CD4-positive, alpha-beta T cell (primary cell): ENCODE measurements at regions not wholly inside any gene's neighbourhood (a gene's known extent, or its start where the extent isn't known, plus 50 kb on each side); places are given as distances from the start of the nearest gene placed in this dataset.
"Not testable (repeated sequence)": the region's sequence is repeated elsewhere in the genome, so short reads cannot be mapped to it uniquely, and the experiment has no call there.

Experiments used
- ATAC-seq: fragments of 200-7000 bp; cut with Tn5 transposase; one replicate; pipeline ENCODE4 v1.10.0; 2022; ENCODE audit warnings: mild to moderate bottlenecking; ENCODE audit not compliant: poor library complexity
- CTCF ChIA-PET: fragments of 350-600 bp; sonication (Branson Sonifier 250); formaldehyde crosslinking; loops from one replicate; lab custom pipeline; 2021; ENCODE audit warnings: antibody characterized with exemption, inconsistent platforms; lab: Charles Lee
- POLR2A ChIA-PET: fragments of 350-600 bp; sonication (Branson Sonifier 250); formaldehyde crosslinking; loops from one replicate; lab custom pipeline; 2021; ENCODE audit warnings: antibody characterized with exemption, inconsistent platforms; lab: Charles Lee
- DNase-seq, 14 experiments: peaks; one replicate each; pipeline ENCODE4 v3.0.0-alpha.2; 2013 to 2020; ENCODE audit warnings: mixed read lengths in 2 of 14
- H3K27ac ChIP-seq, 2 donors: one replicate each; pipeline versions ENCODE4 v1.5.1 to v1.7.0; 2013; ENCODE audit warnings: low read length in 2 of 2, low read depth in 1 of 2, mild to moderate bottlenecking in 1 of 2
- H3K27me3 ChIP-seq, 2 experiments: 1 replicate in 1 of 2; 2 replicates in 1 of 2; pipeline versions ENCODE4 v1.6.1 to v1.7.0; 2013; ENCODE audit warnings: low read length in 2 of 2, control low read depth in 1 of 2, mild to moderate bottlenecking in 1 of 2, moderate library complexity in 1 of 2; ENCODE audit not compliant: insufficient read depth in 2 of 2, control insufficient read depth in 1 of 2
- H3K36me3 ChIP-seq: one replicate; pipeline ENCODE4 v1.6.1; 2013; ENCODE audit warnings: low read length, control low read depth; ENCODE audit not compliant: insufficient read depth
- H3K4me1 ChIP-seq: one replicate; pipeline ENCODE4 v1.6.1; 2013; ENCODE audit warnings: low read length, control low read depth; ENCODE audit not compliant: insufficient read depth
- H3K4me3 ChIP-seq: one replicate; pipeline ENCODE4 v1.5.1; 2013; ENCODE audit warnings: mild to moderate bottlenecking, low read length, moderate library complexity
- H3K9me3 ChIP-seq, 2 experiments: 1 replicate in 1 of 2; 2 replicates in 1 of 2; pipeline versions ENCODE4 v1.6.1 to v1.7.0; 2013; ENCODE audit warnings: low read length in 2 of 2, mild to moderate bottlenecking in 2 of 2, control low read depth in 1 of 2, moderate library complexity in 1 of 2; ENCODE audit not compliant: control insufficient read depth in 1 of 2, insufficient read depth in 1 of 2
- H3K27ac Mint-ChIP-seq: one replicate; pipeline ENCODE4 v1.8.0; 2020; ENCODE audit warnings: mixed read lengths
- H3K27me3 Mint-ChIP-seq: one replicate; pipeline ENCODE4 v1.8.0; 2021; ENCODE audit warnings: mixed read lengths
- H3K36me3 Mint-ChIP-seq: one replicate; pipeline ENCODE4 v1.8.0; 2021; ENCODE audit warnings: low read depth, mixed read lengths
- H3K4me1 Mint-ChIP-seq: one replicate; pipeline ENCODE4 v1.8.0; 2021; ENCODE audit warnings: low read depth, mixed read lengths
- H3K4me3 Mint-ChIP-seq: one replicate; pipeline ENCODE4 v1.8.0; 2020; ENCODE audit warnings: mild to moderate bottlenecking, mixed read lengths
- H3K9me3 Mint-ChIP-seq: one replicate; pipeline ENCODE4 v1.8.0; 2020; ENCODE audit warnings: mixed read lengths
- CTCF ChIP-seq: fragments of 200-600 bp; IDR thresholded peaks from one replicate; pipeline ENCODE4 v1.8.0; 2022; ENCODE audit warnings: antibody characterized with exemption, mild to moderate bottlenecking
- intact Hi-C, 2 experiments: fragments of 100-400 bp; cut with DNase I in 1 of 2; cut with micrococcal nuclease in 1 of 2; formaldehyde crosslinking; loops; one replicate each; pipeline versions ENCODE4 v1.15.1 to v1.9.0; 2023 to 2025; cut with DNase I, micrococcal nuclease

DNA sequence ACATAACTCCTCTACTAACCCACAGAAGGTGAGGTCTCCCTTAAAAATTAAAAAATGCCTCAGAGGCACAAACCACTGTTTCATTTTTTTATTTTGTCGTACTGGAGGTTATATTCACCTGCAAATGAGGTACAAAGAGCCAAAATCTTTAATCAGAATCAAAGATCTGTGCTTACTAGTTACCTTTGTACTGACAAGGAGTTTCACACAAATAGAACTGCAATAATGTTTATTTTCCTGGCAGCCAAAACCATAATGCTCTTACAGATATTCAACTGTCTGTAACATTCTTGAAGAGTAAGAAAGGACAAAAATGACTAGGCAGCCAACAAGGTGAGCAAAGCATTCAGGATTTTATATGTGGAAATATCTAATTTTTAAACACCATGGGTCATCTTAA is 105.1 kb upstream of the NOL4 start:
- Histone ChIP-seq H3K27ac (no peak overlapping the region), H3K4me1 (no peaks in the 10 kb centered on the region), H3K27me3 (no peaks in the 10 kb centered on the region), H3K4me3 (no peak overlapping the region), H3K36me3 (no peaks in the 10 kb centered on the region), H3K9me3 (peaks cover 0 to 15% of the 10 kb centered on the region in 2 experiments)
- TF ChIP-seq CTCF, result no peak
- no peak overlapping the region for H3K27ac Mint-ChIP-seq
- ChIA-PET POLR2A (no interaction called here), CTCF (no interaction called here)
- H3K4me1 Mint-ChIP-seq, result no peaks in the 10 kb centered on the region
- no peak overlapping the region for H3K4me3 Mint-ChIP-seq
- H3K27me3 Mint-ChIP-seq, result no peaks in the 10 kb centered on the region
- DNase-seq (no peak), ATAC-seq (no peak)
- peaks cover 4% of the 10 kb centered on the region for H3K9me3 Mint-ChIP-seq
- intact Hi-C loops, result no loop called here
- H3K36me3 Mint-ChIP-seq, result no peaks in the 10 kb centered on the region

GRCh38 chr18:34330308-34330707 is 105.6 kb upstream of the NOL4 start:
- intact Hi-C loops, result no loop called here
- ATAC-seq, result no peak
- no peak overlapping the region for H3K4me3 ChIP-seq
- no peak overlapping the region for H3K27ac ChIP-seq
- no peak for TF ChIP-seq CTCF
- H3K9me3 ChIP-seq, result peaks cover 0 to 12% of the 10 kb centered on the region in 2 experiments
- POLR2A ChIA-PET, result no interaction called here
- peaks cover 4% of the 10 kb centered on the region for H3K9me3 Mint-ChIP-seq
- H3K4me1 ChIP-seq, result no peaks in the 10 kb centered on the region
- no peaks in the 10 kb centered on the region for H3K27me3 Mint-ChIP-seq
- H3K27ac Mint-ChIP-seq, result no peak overlapping the region
- H3K4me1 Mint-ChIP-seq, result no peaks in the 10 kb centered on the region
- H3K4me3 Mint-ChIP-seq, result no peak overlapping the region
- no peaks in the 10 kb centered on the region for H3K36me3 ChIP-seq
- H3K36me3 Mint-ChIP-seq, result no peaks in the 10 kb centered on the region
- H3K27me3 ChIP-seq, result no peaks in the 10 kb centered on the region
- no peak for DNase-seq
- CTCF ChIA-PET, result no interaction called here

- DNase-seq, H3K9me3 Mint-ChIP-seq, H3K4me3 Mint-ChIP-seq, CTCF ChIA-PET, H3K36me3 ChIP-seq, H3K27me3 Mint-ChIP-seq, H3K27ac ChIP-seq, H3K27ac Mint-ChIP-seq, H3K27me3 ChIP-seq, H3K4me3 ChIP-seq, H3K4me1 ChIP-seq, H3K36me3 Mint-ChIP-seq, POLR2A ChIA-PET, intact Hi-C loops, ATAC-seq, H3K4me1 Mint-ChIP-seq: not testable (repeated sequence)
- H3K9me3 ChIP-seq, result peaks cover 0 to 12% of the 10 kb centered on the region in 2 experiments
Observed at GRCh38 chr18:34330907-34331306, 106.2 kb upstream of the NOL4 start.

- intact Hi-C loops, H3K4me1 ChIP-seq, ATAC-seq, H3K27ac ChIP-seq, H3K27me3 Mint-ChIP-seq, H3K9me3 Mint-ChIP-seq, H3K4me3 ChIP-seq, POLR2A ChIA-PET, DNase-seq, H3K27ac Mint-ChIP-seq, H3K4me1 Mint-ChIP-seq, H3K27me3 ChIP-seq, H3K36me3 ChIP-seq, H3K4me3 Mint-ChIP-seq, CTCF ChIA-PET, H3K36me3 Mint-ChIP-seq: not testable (repeated sequence)
- H3K9me3 ChIP-seq, result peaks cover 0 to 12% of the 10 kb centered on the region in 2 experiments
Observed at GRCh38 chr18:34331343-34331742, 106.6 kb upstream of the NOL4 start.
